Activated B cell treated with CpG ODN at 0.5 μM for 24 hours (primary cell): ENCODE measurements at regions not wholly inside any gene's neighbourhood (a gene's known extent, or its start where the extent isn't known, plus 50 kb on each side); places are given as distances from the start of the nearest gene placed in this dataset.

Source experiments
- ATAC-seq: fragments of 200-7000 bp; cut with Tn5 transposase; one replicate; pipeline ENCODE4 v1.10.0; 2021; ENCODE audit warnings: low read depth, mild to moderate bottlenecking, moderate library complexity
- CTCF ChIA-PET: fragments of 350-600 bp; sonication (Branson Sonifier 250); formaldehyde crosslinking; loops from one replicate; lab custom pipeline; 2021; ENCODE audit warnings: antibody characterized with exemption; lab: Charles Lee
- POLR2A ChIA-PET: fragments of 350-600 bp; sonication (Branson Sonifier 250); formaldehyde crosslinking; loops from one replicate; lab custom pipeline; 2021; ENCODE audit warnings: antibody characterized with exemption; lab: Charles Lee
- DNase-seq: peaks from one replicate; pipeline ENCODE4 v3.0.0; 2022
- H3K27ac Mint-ChIP-seq: one replicate; pipeline ENCODE4 v1.8.0; 2020; ENCODE audit warnings: mixed read lengths
- H3K27me3 Mint-ChIP-seq: one replicate; pipeline ENCODE4 v1.8.0; 2021; ENCODE audit warnings: mixed read lengths
- H3K36me3 Mint-ChIP-seq: one replicate; pipeline ENCODE4 v1.8.0; 2021; ENCODE audit warnings: low read depth, mixed read lengths
- H3K4me1 Mint-ChIP-seq: one replicate; pipeline ENCODE4 v1.8.0; 2021; ENCODE audit warnings: mixed read lengths
- H3K4me3 Mint-ChIP-seq: one replicate; pipeline ENCODE4 v1.8.0; 2020; ENCODE audit warnings: mild to moderate bottlenecking, mixed read lengths
- H3K9me3 Mint-ChIP-seq: one replicate; pipeline ENCODE4 v1.8.0; 2020; ENCODE audit warnings: mixed read lengths
- CTCF ChIP-seq: fragments of 200-600 bp; IDR thresholded peaks from one replicate; pipeline ENCODE4 v1.8.0; 2022; ENCODE audit warnings: antibody characterized with exemption, mild to moderate bottlenecking
- intact Hi-C: fragments of 100-400 bp; cut with micrococcal nuclease; formaldehyde crosslinking; loops from one replicate; pipeline ENCODE4 v1.15.1; 2024

DNA sequence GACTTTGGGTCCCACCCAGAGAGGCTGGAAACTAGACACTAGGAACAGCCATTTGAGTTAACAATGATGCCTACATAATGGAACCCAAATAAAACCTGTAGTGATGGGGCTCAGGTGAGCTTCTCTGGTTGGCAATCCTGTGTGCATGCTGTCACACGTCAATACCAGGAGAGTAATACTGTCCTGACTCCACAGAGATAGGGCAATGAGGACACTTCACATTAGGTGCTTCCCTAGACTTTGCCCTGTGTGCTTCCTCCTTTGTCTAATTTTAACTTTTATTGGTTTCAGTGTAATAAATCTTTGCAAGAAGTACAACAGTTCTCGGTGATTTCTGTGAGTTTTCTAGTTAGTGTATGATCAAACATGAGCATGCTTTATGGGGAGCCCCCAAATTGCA is 281.8 kb upstream of the ARRDC4 start:
- no peak overlapping the region for H3K4me3 Mint-ChIP-seq
- intact Hi-C loops: no loop called here
- H3K27ac Mint-ChIP-seq: no peak overlapping the region
- DNase-seq (no peak), ATAC-seq (no peak)
- H3K9me3 Mint-ChIP-seq: peaks cover 12% of the 10 kb centered on the region
- ChIA-PET CTCF (no interaction called here), POLR2A (no interaction called here)
- no peaks in the 10 kb centered on the region for H3K36me3 Mint-ChIP-seq
- no peaks in the 10 kb centered on the region for H3K4me1 Mint-ChIP-seq
- TF ChIP-seq CTCF: no peak
- no peaks in the 10 kb centered on the region for H3K27me3 Mint-ChIP-seq

DNA sequence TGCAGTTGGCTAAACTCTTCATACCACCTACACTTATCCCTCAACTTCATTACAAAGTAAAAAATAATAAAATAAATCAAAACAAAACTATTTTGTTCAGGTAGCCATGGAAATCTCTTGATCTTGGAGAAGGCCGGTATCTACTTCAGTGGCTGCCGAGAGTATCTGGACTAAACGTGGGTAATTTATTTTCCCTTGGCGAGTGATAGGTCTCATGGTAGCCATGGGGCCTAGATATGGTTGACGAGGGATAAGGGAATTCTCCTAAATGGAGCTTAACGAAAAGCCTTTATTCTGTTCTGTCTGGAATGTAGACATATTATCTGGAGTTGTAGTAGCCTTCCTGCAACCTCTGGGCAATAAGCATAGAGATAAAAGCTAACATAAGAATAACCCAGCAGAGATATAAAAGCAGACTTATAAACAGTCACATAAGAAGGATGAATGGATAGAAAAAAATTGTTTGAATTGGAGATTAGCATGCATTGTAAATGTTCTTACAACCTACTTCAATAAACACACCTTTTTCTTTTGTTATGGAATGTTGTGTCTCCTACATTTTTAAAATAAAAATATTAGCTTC is 281.3 kb upstream of the ARRDC4 start:
- Mint-ChIP-seq H3K4me3 (no peak overlapping the region), H3K27ac (no peak overlapping the region), H3K36me3 (no peaks in the 10 kb centered on the region), H3K9me3 (peaks cover 9% of the 10 kb centered on the region), H3K4me1 (no peaks in the 10 kb centered on the region), H3K27me3 (no peaks in the 10 kb centered on the region)
- DNase-seq (no peak), ATAC-seq (no peak)
- intact Hi-C loops: no loop called here
- POLR2A ChIA-PET: no interaction called here
- CTCF ChIA-PET: no interaction called here
- no peak for TF ChIP-seq CTCF

DNA sequence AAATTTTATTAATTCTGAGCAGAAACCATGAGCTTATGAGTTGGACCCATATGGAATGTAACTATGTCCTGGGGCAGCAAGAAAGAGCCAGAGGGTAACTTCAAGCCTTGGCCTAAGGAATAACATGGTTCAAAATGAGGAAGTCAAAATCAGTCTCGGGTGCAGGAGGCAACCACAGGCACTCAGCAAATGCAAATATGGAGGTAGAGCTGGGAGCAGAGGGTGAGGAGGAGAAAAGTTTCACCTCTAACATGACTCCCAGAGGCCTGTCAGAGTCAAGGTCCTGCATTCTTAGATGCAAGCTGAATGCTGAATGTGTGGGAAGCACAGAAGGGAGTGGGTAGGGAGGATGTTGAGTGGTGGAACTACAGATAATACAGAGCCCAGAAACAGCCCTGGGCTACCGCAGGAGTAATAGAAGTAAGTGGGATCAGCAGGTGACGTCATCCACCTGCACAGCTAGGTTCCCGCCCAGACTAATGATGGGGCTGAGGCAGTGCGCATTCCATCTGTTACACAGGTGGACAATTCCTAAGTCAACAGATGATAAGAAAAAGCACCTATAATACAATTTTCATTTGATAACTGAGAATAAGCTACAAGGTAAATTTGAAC is 279.8 kb upstream of the ARRDC4 start:
- Mint-ChIP-seq H3K27me3 (no peaks in the 10 kb centered on the region), H3K9me3 (peaks cover 4% of the 10 kb centered on the region), H3K27ac (no peak overlapping the region), H3K36me3 (no peaks in the 10 kb centered on the region), H3K4me3 (no peak overlapping the region), H3K4me1 (no peaks in the 10 kb centered on the region)
- TF ChIP-seq CTCF: no peak
- no peak for DNase-seq
- ATAC-seq: no peak
- ChIA-PET CTCF (no interaction called here), POLR2A (no interaction called here)
- intact Hi-C loops: no loop called here

DNA sequence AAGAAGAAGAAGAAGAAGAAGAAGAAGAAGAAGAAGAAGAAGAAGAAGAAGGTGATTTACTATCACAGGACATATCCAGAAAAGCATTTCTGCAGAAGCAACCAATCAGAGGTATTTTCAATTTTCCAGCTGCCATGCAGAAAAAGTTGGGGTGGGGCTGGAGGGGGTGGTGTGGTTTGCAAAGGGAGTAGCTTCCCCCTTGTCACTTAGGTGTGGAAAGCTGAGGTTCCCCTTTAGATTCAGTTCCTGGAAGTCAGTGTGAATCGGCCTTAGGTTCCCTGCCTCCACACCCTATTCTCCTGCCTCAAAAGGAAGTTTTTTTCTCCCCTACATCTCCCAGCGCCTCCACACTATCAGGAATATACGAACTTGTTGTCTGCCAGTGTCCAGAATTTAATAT is 276.7 kb upstream of the ARRDC4 start:
- CTCF ChIA-PET: no interaction called here
- POLR2A ChIA-PET: no interaction called here
- peaks cover 4% of the 10 kb centered on the region for H3K9me3 Mint-ChIP-seq
- no peak for TF ChIP-seq CTCF
- H3K4me1 Mint-ChIP-seq: no peaks in the 10 kb centered on the region
- intact Hi-C loops: no loop called here
- DNase-seq (no peak), ATAC-seq (no peak)
- H3K4me3 Mint-ChIP-seq: no peak overlapping the region
- no peaks in the 10 kb centered on the region for H3K27me3 Mint-ChIP-seq
- no peak overlapping the region for H3K27ac Mint-ChIP-seq
- no peaks in the 10 kb centered on the region for H3K36me3 Mint-ChIP-seq

GRCh38 chr15:97684249-97684648 is 276.3 kb upstream of the ARRDC4 start:
- no peak for TF ChIP-seq CTCF
- ATAC-seq (no peak), DNase-seq (no peak)
- no peak overlapping the region for H3K27ac Mint-ChIP-seq
- CTCF ChIA-PET: no interaction called here
- intact Hi-C loops: no loop called here
- POLR2A ChIA-PET: no interaction called here
- H3K4me3 Mint-ChIP-seq: no peak overlapping the region
- H3K27me3 Mint-ChIP-seq: no peaks in the 10 kb centered on the region
- no peaks in the 10 kb centered on the region for H3K4me1 Mint-ChIP-seq
- peaks cover 4% of the 10 kb centered on the region for H3K9me3 Mint-ChIP-seq
- H3K36me3 Mint-ChIP-seq: no peaks in the 10 kb centered on the region
